B cell (primary cell): ENCODE measurements at regions not wholly inside any gene's neighbourhood (a gene's known extent, or its start where the extent isn't known, plus 50 kb on each side); places are given as distances from the start of the nearest gene placed in this dataset.

Source experiments
- ATAC-seq: fragments of 200-7000 bp; cut with Tn5 transposase; one replicate; pipeline ENCODE4 v1.10.0; 2021; ENCODE audit warnings: low read depth, mild to moderate bottlenecking, moderate number of reproducible peaks, moderate library complexity
- CTCF ChIA-PET: fragments of 350-600 bp; sonication (Branson Sonifier 250); formaldehyde crosslinking; loops from one replicate; lab custom pipeline; 2021; ENCODE audit warnings: antibody characterized with exemption, inconsistent platforms; lab: Charles Lee
- POLR2A ChIA-PET: fragments of 350-600 bp; sonication (Branson Sonifier 250); formaldehyde crosslinking; loops from one replicate; lab custom pipeline; 2021; ENCODE audit warnings: antibody characterized with exemption; lab: Charles Lee
- DNase-seq: peaks from one replicate; pipeline ENCODE4 v3.0.0; 2013
- H2AFZ ChIP-seq: 2 replicates; pipeline ENCODE4 v1.6.1; 2012; ENCODE audit warnings: mild to moderate bottlenecking, low read depth, low read length; ENCODE audit not compliant: insufficient read depth, poor library complexity, severe bottlenecking
- H3K27ac ChIP-seq, 2 donors: 1 replicate in 1 of 2; 2 replicates in 1 of 2; pipeline ENCODE4 v1.5.1; 2012 to 2013; ENCODE audit warnings: low read length in 2 of 2, mild to moderate bottlenecking in 2 of 2, moderate library complexity in 1 of 2
- H3K27me3 ChIP-seq, 4 experiments: fragments of 200-600 bp in 1 of 4; sonication (generic) in 1 of 4; replicated peaks in 1 of 4; 1 replicate in 2 of 4; 2 replicates in 2 of 4; pipeline versions ENCODE4 v1.6.1 to v1.7.0; 2013 to 2016; ENCODE audit warnings: low read length in 3 of 4, mild to moderate bottlenecking in 2 of 4, mixed read lengths in 1 of 4, moderate library complexity in 1 of 4; ENCODE audit not compliant: insufficient read depth in 4 of 4, control insufficient read depth in 3 of 4; ENCODE audit errors: control extremely low read depth in 1 of 4
- H3K36me3 ChIP-seq, 2 experiments: replicated peaks in 1 of 2; 1 replicate in 1 of 2; 2 replicates in 1 of 2; pipeline versions ENCODE4 v1.6.1 to v1.7.1; 2013; ENCODE audit warnings: low read length in 1 of 2; ENCODE audit not compliant: insufficient read depth in 2 of 2, control insufficient read depth in 1 of 2; ENCODE audit errors: control extremely low read depth in 1 of 2, extremely low read depth in 1 of 2
- H3K4me1 ChIP-seq, 2 donors: fragments of 200-600 bp in 1 of 2; sonication (generic) in 1 of 2; 1 replicate in 1 of 2; 2 replicates in 1 of 2; pipeline versions ENCODE4 v1.5.1 to v1.6.1; 2013 to 2017; ENCODE audit warnings: low read length in 2 of 2; ENCODE audit not compliant: control insufficient read depth in 2 of 2, insufficient read depth in 2 of 2
- H3K4me2 ChIP-seq: replicated peaks from 2 replicates; pipeline ENCODE3; 2012; ENCODE audit warnings: mild to moderate bottlenecking, low read depth, low read length; ENCODE audit not compliant: poor library complexity, severe bottlenecking
- H3K4me3 ChIP-seq, 5 experiments: fragments of 200-600 bp in 1 of 5; sonication (generic) in 1 of 5; 1 replicate in 3 of 5; 2 replicates in 2 of 5; pipeline versions ENCODE4 v1.5.1 to v1.7.0; 2011 to 2016; ENCODE audit warnings: low read length in 4 of 5, mild to moderate bottlenecking in 4 of 5, low read depth in 2 of 5, control low read depth in 1 of 5, moderate library complexity in 1 of 5; ENCODE audit not compliant: insufficient read depth in 1 of 5; ENCODE audit errors: control extremely low read depth in 1 of 5, extremely low read depth in 1 of 5
- H3K79me2 ChIP-seq: fragments of 200-600 bp; sonication (generic); one replicate; pipeline ENCODE4 v1.6.0; 2016; ENCODE audit warnings: low read length; ENCODE audit not compliant: control insufficient read depth, insufficient read depth
- H3K9ac ChIP-seq: fragments of 200-600 bp; sonication (generic); 2 replicates; pipeline ENCODE4 v1.6.1; 2017; ENCODE audit warnings: mild to moderate bottlenecking, low read length, moderate library complexity
- H3K9me3 ChIP-seq, 3 donors: one replicate each; pipeline versions ENCODE4 v1.6.1 to v1.7.1; 2013; ENCODE audit warnings: low read length in 2 of 3; ENCODE audit not compliant: control insufficient read depth in 2 of 3, insufficient read depth in 1 of 3; ENCODE audit errors: control extremely low read depth in 1 of 3
- H4K20me1 ChIP-seq: 2 replicates; pipeline ENCODE4 v1.6.0; 2012; ENCODE audit warnings: mild to moderate bottlenecking, low read length; ENCODE audit not compliant: insufficient read depth, control insufficient read depth, poor library complexity, severe bottlenecking
- H3K27ac Mint-ChIP-seq: one replicate; pipeline ENCODE4 v1.8.0; 2021; ENCODE audit warnings: mixed read lengths
- H3K27me3 Mint-ChIP-seq: one replicate; pipeline ENCODE4 v1.8.0; 2021; ENCODE audit warnings: mixed read lengths
- H3K4me1 Mint-ChIP-seq: one replicate; pipeline ENCODE4 v1.8.0; 2021; ENCODE audit warnings: mixed read lengths
- H3K4me3 Mint-ChIP-seq: one replicate; pipeline ENCODE4 v1.8.0; 2021; ENCODE audit warnings: mixed read lengths
- H3K9me3 Mint-ChIP-seq: one replicate; pipeline ENCODE4 v1.8.0; 2022; ENCODE audit warnings: mixed read lengths; ENCODE audit not compliant: insufficient read depth
- CTCF ChIP-seq: fragments of 200-600 bp; IDR thresholded peaks from one replicate; pipeline ENCODE4 v1.8.0; 2022; ENCODE audit warnings: antibody characterized with exemption, mild to moderate bottlenecking
- EZH2 ChIP-seq: IDR thresholded peaks from 2 replicates; pipeline ENCODE4 v1.6.1; 2012; ENCODE audit warnings: borderline replicate concordance, low read depth, mild to moderate bottlenecking, moderate library complexity, low read length; ENCODE audit not compliant: insufficient read depth, poor library complexity, severe bottlenecking
- intact Hi-C: fragments of 100-400 bp; cut with micrococcal nuclease; formaldehyde crosslinking; loops from one replicate; pipeline ENCODE4 v1.10.0; 2022

GRCh38 chr1:95966866-95967265, 732.9 kb downstream of the RWDD3 start:
- intact Hi-C loops: no loop called here
- ATAC-seq (no peak), DNase-seq (no peak)
- Mint-ChIP-seq H3K4me1 (no peaks in the 10 kb centered on the region), H3K27ac (no peak overlapping the region), H3K27me3 (no peaks in the 10 kb centered on the region), H3K9me3 (peaks cover 7% of the 10 kb centered on the region), H3K4me3 (no peak overlapping the region)
- no peak overlapping the region for H3K27ac ChIP-seq
- no peaks in the 10 kb centered on the region for H3K36me3 ChIP-seq
- H3K79me2 ChIP-seq: no peaks in the 10 kb centered on the region
- peaks cover 0 to 3% (median 1%) of the 10 kb centered on the region in 3 donors for H3K9me3 ChIP-seq
- H3K9ac ChIP-seq: no peak overlapping the region
- ChIA-PET CTCF (no interaction called here), POLR2A (no interaction called here)
- TF ChIP-seq EZH2 (no peak), CTCF (no peak)
- no peaks in the 10 kb centered on the region for H3K4me1 ChIP-seq
- no peak overlapping the region for H2AFZ ChIP-seq
- no peak overlapping the region for H3K4me2 ChIP-seq
- no peaks in the 10 kb centered on the region for H3K27me3 ChIP-seq
- H4K20me1 ChIP-seq: no peaks in the 10 kb centered on the region
- no peak overlapping the region for H3K4me3 ChIP-seq

- Histone ChIP-seq H3K4me3 (no peak overlapping the region), H3K27ac (no peak overlapping the region), H3K79me2 (no peaks in the 10 kb centered on the region), H3K9me3 (peaks cover 0 to 10% (median 0%) of the 10 kb centered on the region in 3 donors), H3K27me3 (no peaks in the 10 kb centered on the region), H3K9ac (no peak overlapping the region), H3K4me1 (no peaks in the 10 kb centered on the region), H2AFZ (no peak overlapping the region), H3K36me3 (no peaks in the 10 kb centered on the region), H3K4me2 (no peak overlapping the region), H4K20me1 (no peaks in the 10 kb centered on the region)
- DNase-seq (no peak), ATAC-seq (no peak)
- POLR2A ChIA-PET: no interaction called here
- H3K27ac Mint-ChIP-seq: no peak overlapping the region
- H3K4me3 Mint-ChIP-seq: no peak overlapping the region
- intact Hi-C loops: no loop called here
- H3K4me1 Mint-ChIP-seq: no peaks in the 10 kb centered on the region
- CTCF ChIA-PET: no interaction called here
- peaks cover 4% of the 10 kb centered on the region for H3K9me3 Mint-ChIP-seq
- H3K27me3 Mint-ChIP-seq: no peaks in the 10 kb centered on the region
- no peak for TF ChIP-seq CTCF
- TF ChIP-seq EZH2: no peak
Observed at GRCh38 chr1:95974586-95974985, 740.6 kb downstream of the RWDD3 start.
